ENCODE measurements at regions not wholly inside any gene's neighbourhood (a gene's known extent, or its start where the extent isn't known, plus 50 kb on each side); places are given as distances from the start of the nearest gene placed in this dataset.

DNA sequence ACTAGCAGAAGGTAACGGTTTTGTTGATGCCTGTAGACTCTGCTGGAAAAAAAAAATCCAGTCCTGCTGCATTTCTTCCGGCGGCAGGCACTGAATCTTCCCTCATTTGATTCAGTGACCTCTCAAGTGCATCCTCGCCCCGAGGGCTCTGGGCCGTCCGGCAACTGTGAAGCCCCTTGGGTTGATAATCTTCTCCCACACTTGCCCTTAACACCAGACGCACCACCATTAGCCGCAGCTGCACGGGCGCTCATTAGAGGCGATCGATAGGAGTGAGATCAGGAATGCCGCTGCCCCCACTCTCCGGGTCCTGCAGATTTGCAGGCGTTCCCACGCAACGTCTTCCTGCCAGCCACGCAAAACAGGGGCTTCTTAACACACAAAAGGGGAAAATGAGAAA lies 200.0 kb upstream of the MKI67 start:
- TF ChIP-seq, protein P1, sequence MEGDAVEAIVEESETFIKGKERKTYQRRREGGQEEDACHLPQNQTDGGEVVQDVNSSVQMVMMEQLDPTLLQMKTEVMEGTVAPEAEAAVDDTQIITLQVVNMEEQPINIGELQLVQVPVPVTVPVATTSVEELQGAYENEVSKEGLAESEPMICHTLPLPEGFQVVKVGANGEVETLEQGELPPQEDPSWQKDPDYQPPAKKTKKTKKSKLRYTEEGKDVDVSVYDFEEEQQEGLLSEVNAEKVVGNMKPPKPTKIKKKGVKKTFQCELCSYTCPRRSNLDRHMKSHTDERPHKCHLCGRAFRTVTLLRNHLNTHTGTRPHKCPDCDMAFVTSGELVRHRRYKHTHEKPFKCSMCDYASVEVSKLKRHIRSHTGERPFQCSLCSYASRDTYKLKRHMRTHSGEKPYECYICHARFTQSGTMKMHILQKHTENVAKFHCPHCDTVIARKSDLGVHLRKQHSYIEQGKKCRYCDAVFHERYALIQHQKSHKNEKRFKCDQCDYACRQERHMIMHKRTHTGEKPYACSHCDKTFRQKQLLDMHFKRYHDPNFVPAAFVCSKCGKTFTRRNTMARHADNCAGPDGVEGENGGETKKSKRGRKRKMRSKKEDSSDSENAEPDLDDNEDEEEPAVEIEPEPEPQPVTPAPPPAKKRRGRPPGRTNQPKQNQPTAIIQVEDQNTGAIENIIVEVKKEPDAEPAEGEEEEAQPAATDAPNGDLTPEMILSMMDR (IDR thresholded peaks at IDR 0.05), result no peak
- TF ChIP-seq POLR2A (IDR thresholded peaks at IDR 0.05), result no peak
